DMS 273 treated with DMSO at 0.1 percent for 48 hours (cell line): ENCODE measurements at regions not wholly inside any gene's neighbourhood (a gene's known extent, or its start where the extent isn't known, plus 50 kb on each side); places are given as distances from the start of the nearest gene placed in this dataset.
"Not testable (repeated sequence)": the region's sequence is repeated elsewhere in the genome, so short reads cannot be mapped to it uniquely, and the experiment has no call there.

Experiments
- DNase-seq: peaks from one replicate; lab custom pipeline; 2025; lab: John Stamatoyannopoulos, UW

GRCh38 chr5:82956600-82956999, 120.6 kb downstream of the TMEM167A start:
- no peak for DNase-seq

GRCh38 chr5:82952326-82952725, 124.9 kb downstream of the TMEM167A start:
- DNase-seq: no peak

GRCh38 chr5:82944267-82944666, 132.9 kb downstream of the TMEM167A start:
- DNase-seq: not testable (repeated sequence)

- DNase-seq: no peak
These were observed 134.9 kb downstream of the TMEM167A start for GRCh38 chr5:82942083-82942881.

- no peak for DNase-seq
These were observed 138.1 kb downstream of the TMEM167A start for GRCh38 chr5:82938901-82939725.

- not testable (repeated sequence) for DNase-seq
These were observed 144.5 kb downstream of the TMEM167A start for GRCh38 chr5:82932473-82933220.

- no peak for DNase-seq
These were observed 146.1 kb downstream of the TMEM167A start for GRCh38 chr5:82931110-82931509.

GRCh38 chr5:82925061-82925411, 152.2 kb downstream of the TMEM167A start:
- DNase-seq: no peak

- no peak for DNase-seq
These were observed 152.8 kb downstream of the TMEM167A start for GRCh38 chr5:82924226-82925060.

- no peak for DNase-seq
These were observed 155.0 kb downstream of the TMEM167A start for GRCh38 chr5:82922086-82922734.

- DNase-seq: no peak
These were observed 158.7 kb downstream of the TMEM167A start for GRCh38 chr5:82918311-82919031.

GRCh38 chr5:82917584-82917983, 159.6 kb downstream of the TMEM167A start:
- DNase-seq: no peak

- DNase-seq: no peak
These were observed 163.2 kb downstream of the TMEM167A start for GRCh38 chr5:82913971-82914370.

- DNase-seq: no peak
These were observed 164.7 kb downstream of the TMEM167A start for GRCh38 chr5:82912462-82912861.

- no peak for DNase-seq
These were observed 165.3 kb downstream of the TMEM167A start for GRCh38 chr5:82911910-82912309.

- no peak for DNase-seq
These were observed 166.3 kb downstream of the TMEM167A start for GRCh38 chr5:82910905-82911304.

- DNase-seq: no peak
These were observed 166.7 kb downstream of the TMEM167A start for GRCh38 chr5:82910491-82910890.

- DNase-seq: no peak
These were observed 167.4 kb downstream of the TMEM167A start for GRCh38 chr5:82909771-82910170.

- no peak for DNase-seq
These were observed 171.2 kb downstream of the TMEM167A start for GRCh38 chr5:82905986-82906385.

GRCh38 chr5:82901281-82901888, 175.8 kb downstream of the TMEM167A start:
- DNase-seq: no peak
